ENCODE measurements at regions not wholly inside any gene's neighbourhood (a gene's known extent, or its start where the extent isn't known, plus 50 kb on each side); places are given as distances from the start of the nearest gene placed in this dataset.

- H3K27ac Mint-ChIP-seq = no peak overlapping the region
- no peak for DNase-seq
- H3K9me3 Mint-ChIP-seq = no peaks in the 10 kb centered on the region
- H3K4me1 Mint-ChIP-seq = no peaks in the 10 kb centered on the region
- no peaks in the 10 kb centered on the region for H3K36me3 Mint-ChIP-seq
- peaks cover 28% of the 10 kb centered on the region for H3K27me3 Mint-ChIP-seq
- H3K4me3 Mint-ChIP-seq = no peak overlapping the region
Observed at GRCh38 chr1:34642679-34643078, 112.2 kb upstream of the GJB5 start.

GRCh38 chr1:34645109-34645688 lies 109.6 kb upstream of the GJB5 start:
- peaks cover 43% of the 10 kb centered on the region for H3K27me3 Mint-ChIP-seq
- no peak for DNase-seq
- no peaks in the 10 kb centered on the region for H3K4me1 Mint-ChIP-seq
- H3K27ac Mint-ChIP-seq = no peak overlapping the region
- no peaks in the 10 kb centered on the region for H3K9me3 Mint-ChIP-seq
- no peak overlapping the region for H3K4me3 Mint-ChIP-seq
- H3K36me3 Mint-ChIP-seq = no peaks in the 10 kb centered on the region

- Mint-ChIP-seq H3K9me3 (no peaks in the 10 kb centered on the region), H3K27me3 (peaks cover 46% of the 10 kb centered on the region), H3K27ac (no peak overlapping the region), H3K4me3 (no peak overlapping the region), H3K4me1 (no peaks in the 10 kb centered on the region), H3K36me3 (no peaks in the 10 kb centered on the region)
- DNase-seq = no peak
Observed at GRCh38 chr1:34645919-34646318, 108.9 kb upstream of the GJB5 start.

GRCh38 chr1:34648501-34648900 lies 106.3 kb upstream of the GJB5 start:
- Mint-ChIP-seq H3K36me3 (no peaks in the 10 kb centered on the region), H3K27me3 (peaks cover 40% of the 10 kb centered on the region), H3K9me3 (no peaks in the 10 kb centered on the region), H3K27ac (no peak overlapping the region), H3K4me3 (no peak overlapping the region), H3K4me1 (no peaks in the 10 kb centered on the region)
- no peak for DNase-seq

- no peak overlapping the region for H3K27ac Mint-ChIP-seq
- peaks cover 32% of the 10 kb centered on the region for H3K27me3 Mint-ChIP-seq
- H3K4me3 Mint-ChIP-seq = no peak overlapping the region
- DNase-seq = no peak
- no peaks in the 10 kb centered on the region for H3K4me1 Mint-ChIP-seq
- H3K36me3 Mint-ChIP-seq = no peaks in the 10 kb centered on the region
- H3K9me3 Mint-ChIP-seq = no peaks in the 10 kb centered on the region
Observed at GRCh38 chr1:34650090-34650489, 104.8 kb upstream of the GJB5 start.

GRCh38 chr1:34650800-34651199 lies 104.0 kb upstream of the GJB5 start:
- DNase-seq = no peak
- Mint-ChIP-seq H3K4me3 (no peak overlapping the region), H3K27ac (no peak overlapping the region), H3K4me1 (no peaks in the 10 kb centered on the region), H3K9me3 (no peaks in the 10 kb centered on the region), H3K36me3 (no peaks in the 10 kb centered on the region), H3K27me3 (peaks cover 25% of the 10 kb centered on the region)

- H3K4me1 Mint-ChIP-seq = no peaks in the 10 kb centered on the region
- H3K27me3 Mint-ChIP-seq = peaks cover 14% of the 10 kb centered on the region
- H3K9me3 Mint-ChIP-seq = no peaks in the 10 kb centered on the region
- DNase-seq = no peak
- no peaks in the 10 kb centered on the region for H3K36me3 Mint-ChIP-seq
- no peak overlapping the region for H3K4me3 Mint-ChIP-seq
- H3K27ac Mint-ChIP-seq = no peak overlapping the region
Observed at GRCh38 chr1:34653110-34653509, 101.7 kb upstream of the GJB5 start.

GRCh38 chr1:34655206-34655874 lies 99.5 kb upstream of the GJB5 start:
- H3K9me3 Mint-ChIP-seq = no peaks in the 10 kb centered on the region

GRCh38 chr1:34655875-34656240 lies 99.0 kb upstream of the GJB5 start:
- Mint-ChIP-seq H3K27me3 (no peaks in the 10 kb centered on the region), H3K36me3 (no peaks in the 10 kb centered on the region), H3K4me3 (no peak overlapping the region), H3K27ac (no peak overlapping the region), H3K9me3 (no peaks in the 10 kb centered on the region), H3K4me1 (no peaks in the 10 kb centered on the region)
- DNase-seq = no peak

More at GRCh38 chr1:34655206-34655874, 99.5 kb upstream of the GJB5 start:
- Mint-ChIP-seq H3K27ac (no peak overlapping the region), H3K36me3 (no peaks in the 10 kb centered on the region), H3K4me1 (no peaks in the 10 kb centered on the region), H3K27me3 (peaks cover 2% of the 10 kb centered on the region), H3K4me3 (no peak overlapping the region)
- no peak for DNase-seq

- H3K4me3 Mint-ChIP-seq = no peak overlapping the region
- H3K9me3 Mint-ChIP-seq = no peaks in the 10 kb centered on the region
- H3K27ac Mint-ChIP-seq = no peak overlapping the region
- no peaks in the 10 kb centered on the region for H3K27me3 Mint-ChIP-seq
- H3K4me1 Mint-ChIP-seq = no peaks in the 10 kb centered on the region
- DNase-seq = no peak
- no peaks in the 10 kb centered on the region for H3K36me3 Mint-ChIP-seq
Observed at GRCh38 chr1:34656299-34656698, 98.5 kb upstream of the GJB5 start.

GRCh38 chr1:34656731-34657130 lies 98.1 kb upstream of the GJB5 start:
- no peaks in the 10 kb centered on the region for H3K27me3 Mint-ChIP-seq
- H3K4me1 Mint-ChIP-seq = no peaks in the 10 kb centered on the region
- H3K4me3 Mint-ChIP-seq = no peak overlapping the region
- no peak overlapping the region for H3K27ac Mint-ChIP-seq
- no peaks in the 10 kb centered on the region for H3K9me3 Mint-ChIP-seq
- DNase-seq = no peak
- H3K36me3 Mint-ChIP-seq = no peaks in the 10 kb centered on the region

- no peak for DNase-seq
- no peaks in the 10 kb centered on the region for H3K9me3 Mint-ChIP-seq
- no peaks in the 10 kb centered on the region for H3K4me1 Mint-ChIP-seq
- no peak overlapping the region for H3K27ac Mint-ChIP-seq
- H3K4me3 Mint-ChIP-seq = no peak overlapping the region
- no peaks in the 10 kb centered on the region for H3K36me3 Mint-ChIP-seq
- no peaks in the 10 kb centered on the region for H3K27me3 Mint-ChIP-seq
Observed at GRCh38 chr1:34657266-34657665, 97.6 kb upstream of the GJB5 start.

- Mint-ChIP-seq H3K27ac (no peak overlapping the region), H3K9me3 (no peaks in the 10 kb centered on the region), H3K4me3 (no peak overlapping the region), H3K4me1 (no peaks in the 10 kb centered on the region), H3K36me3 (no peaks in the 10 kb centered on the region), H3K27me3 (no peaks in the 10 kb centered on the region)
- no peak for DNase-seq
Observed at GRCh38 chr1:34657849-34658248, 97.0 kb upstream of the GJB5 start.

- H3K27me3 Mint-ChIP-seq = peaks cover 4% of the 10 kb centered on the region
- no peak for DNase-seq
- no peak overlapping the region for H3K4me3 Mint-ChIP-seq
- no peak overlapping the region for H3K27ac Mint-ChIP-seq
- no peaks in the 10 kb centered on the region for H3K4me1 Mint-ChIP-seq
- H3K9me3 Mint-ChIP-seq = no peaks in the 10 kb centered on the region
- no peaks in the 10 kb centered on the region for H3K36me3 Mint-ChIP-seq
Observed at GRCh38 chr1:34663031-34663430, 91.8 kb upstream of the GJB5 start.

GRCh38 chr1:34668063-34668462 lies 86.8 kb upstream of the GJB5 start:
- H3K27me3 Mint-ChIP-seq = peaks cover 15% of the 10 kb centered on the region
- peaks cover 8% of the 10 kb centered on the region for H3K9me3 Mint-ChIP-seq
- no peaks in the 10 kb centered on the region for H3K36me3 Mint-ChIP-seq
- no peaks in the 10 kb centered on the region for H3K4me1 Mint-ChIP-seq
- no peak for DNase-seq
- H3K4me3 Mint-ChIP-seq = no peak overlapping the region
- no peak overlapping the region for H3K27ac Mint-ChIP-seq

- H3K36me3 Mint-ChIP-seq = no peaks in the 10 kb centered on the region
- peaks cover 10% of the 10 kb centered on the region for H3K27me3 Mint-ChIP-seq
- DNase-seq = no peak
Observed at GRCh38 chr1:34670982-34671381, 83.9 kb upstream of the GJB5 start.

More at GRCh38 chr1:34670982-34671381, 83.9 kb upstream of the GJB5 start:
- H3K9me3 Mint-ChIP-seq = peaks cover 8% of the 10 kb centered on the region
- H3K27ac Mint-ChIP-seq = no peak overlapping the region
- no peaks in the 10 kb centered on the region for H3K4me1 Mint-ChIP-seq
- H3K4me3 Mint-ChIP-seq = no peak overlapping the region

Data from activated naive CD8-positive, alpha-beta T cell treated with anti-CD3 and anti-CD28 coated beads for 36 hours (primary cell).